PC-9 (cell line): ENCODE measurements at regions not wholly inside any gene's neighbourhood (a gene's known extent, or its start where the extent isn't known, plus 50 kb on each side); places are given as distances from the start of the nearest gene placed in this dataset.

ENCODE experiments used
- BruUV-seq: library from RNA; stranded (reverse); fragments of 400-500 nt; replicated peaks from 2 replicates; lab custom pipeline; 2021; lab: Mats Ljungman, UMichigan
- CTCF ChIA-PET: fragments of 300-600 bp; sonication (Branson Sonifier 250); formaldehyde crosslinking; loops from one replicate; lab custom pipeline; 2022; ENCODE audit warnings: antibody characterized with exemption; lab: Charles Lee
- POLR2A ChIA-PET: fragments of 300-600 bp; sonication (Branson Sonifier 250); formaldehyde crosslinking; loops from one replicate; lab custom pipeline; 2022; ENCODE audit warnings: antibody characterized with exemption; ENCODE audit not compliant: unreplicated experiment; lab: Charles Lee
- DNase-seq, 2 experiments: peaks; one replicate each; pipeline versions ENCODE4 v3.0.0 to v3.0.0-alpha.2; 2015 to 2022; ENCODE audit warnings: mixed read lengths in 1 of 2
- H2AFZ ChIP-seq: fragments of 200-600 bp; sonication (generic); 2 replicates; pipeline ENCODE4 v1.8.1; 2017; ENCODE audit warnings: antibody characterized with exemption
- H3F3A ChIP-seq: fragments of 200-600 bp; sonication (generic); 2 replicates; pipeline ENCODE4 v1.8.1; 2017; ENCODE audit warnings: antibody characterized with exemption, mild to moderate bottlenecking, low read depth; ENCODE audit not compliant: insufficient read depth
- H3K27ac ChIP-seq: fragments of 200-600 bp; sonication (generic); 2 replicates; pipeline ENCODE4 v1.6.1; 2016; ENCODE audit warnings: mixed run types
- H3K27me3 ChIP-seq: fragments of 200-600 bp; sonication (generic); 2 replicates; pipeline ENCODE4 v1.6.1; 2016; ENCODE audit warnings: low read depth, mixed run types; ENCODE audit not compliant: insufficient read depth
- H3K36me3 ChIP-seq: fragments of 200-600 bp; sonication (generic); 2 replicates; pipeline ENCODE4 v1.6.1; 2016; ENCODE audit warnings: low read depth, mixed run types
- H3K4me1 ChIP-seq: fragments of 200-600 bp; sonication (generic); replicated peaks from 2 replicates; pipeline ENCODE4 v1.6.1; 2016; ENCODE audit warnings: mixed run types; ENCODE audit not compliant: insufficient read depth
- H3K4me2 ChIP-seq: fragments of 200-600 bp; sonication (generic); 2 replicates; pipeline ENCODE4 v1.6.1; 2017; ENCODE audit warnings: mixed run types
- H3K4me3 ChIP-seq: fragments of 200-600 bp; sonication (generic); 2 replicates; pipeline ENCODE4 v1.6.1; 2016; ENCODE audit warnings: mixed run types
- H3K79me2 ChIP-seq: fragments of 200-600 bp; sonication (generic); 2 replicates; pipeline ENCODE4 v1.6.1; 2017; ENCODE audit warnings: low read depth, mixed run types
- H3K9me2 ChIP-seq: fragments of 200-600 bp; sonication (generic); 2 replicates; pipeline ENCODE4 v1.8.1; 2017; ENCODE audit warnings: mild to moderate bottlenecking; ENCODE audit not compliant: insufficient read depth
- H3K9me3 ChIP-seq: fragments of 200-600 bp; sonication (generic); 2 replicates; pipeline ENCODE4 v1.8.1; 2016; ENCODE audit warnings: low read depth; ENCODE audit not compliant: insufficient read depth
- H4K20me1 ChIP-seq: fragments of 200-600 bp; sonication (generic); 2 replicates; pipeline ENCODE4 v1.8.1; 2017; ENCODE audit not compliant: insufficient read depth
- CTCF ChIP-seq: fragments of 200-600 bp; sonication (generic); conservative IDR thresholded peaks from 2 replicates; pipeline ENCODE4 v1.6.1; 2017; ENCODE audit warnings: mixed run types, antibody characterized with exemption, mild to moderate bottlenecking, moderate library complexity
- EZH2 ChIP-seq: fragments of 200-600 bp; sonication (generic); IDR thresholded peaks from 2 replicates; pipeline ENCODE4 v1.8.0; 2017; ENCODE audit warnings: antibody characterized with exemption, low read depth
- intact Hi-C: fragments of 100-400 bp; cut with micrococcal nuclease; formaldehyde crosslinking; loops from one replicate; pipeline ENCODE4 v1.10.0; 2022; ENCODE audit not compliant: unreplicated experiment

GRCh38 chr16:79370736-79371135, 229.8 kb downstream of the MAF start:
- no peak overlapping the region for H3K27ac ChIP-seq
- no TSS peak for BruUV-seq
- CTCF ChIA-PET: no interaction called here
- no peak overlapping the region for H2AFZ ChIP-seq
- H3F3A ChIP-seq: no peaks in the 10 kb centered on the region
- H3K4me1 ChIP-seq: no peaks in the 10 kb centered on the region
- H3K9me2 ChIP-seq: no peaks in the 10 kb centered on the region
- H3K79me2 ChIP-seq: no peaks in the 10 kb centered on the region
- intact Hi-C loops: no loop called here
- no peak for TF ChIP-seq CTCF
- TF ChIP-seq EZH2: no peak
- no peaks in the 10 kb centered on the region for H3K9me3 ChIP-seq
- H3K4me3 ChIP-seq: no peak overlapping the region
- POLR2A ChIA-PET: no interaction called here
- no peaks in the 10 kb centered on the region for H4K20me1 ChIP-seq
- peaks cover 6% of the 10 kb centered on the region for H3K27me3 ChIP-seq
- no peaks in the 10 kb centered on the region for H3K36me3 ChIP-seq
- H3K4me2 ChIP-seq: no peak overlapping the region
- no peak for DNase-seq

GRCh38 chr16:79369796-79370195, 230.7 kb downstream of the MAF start:
- no TSS peak for BruUV-seq
- intact Hi-C loops: no loop called here
- POLR2A ChIA-PET: no interaction called here

GRCh38 chr16:79367822-79368221, 232.7 kb downstream of the MAF start:
- Histone ChIP-seq H3K79me2 (no peaks in the 10 kb centered on the region), H4K20me1 (no peaks in the 10 kb centered on the region), H3F3A (no peaks in the 10 kb centered on the region), H3K4me3 (no peak overlapping the region), H2AFZ (no peak overlapping the region), H3K9me2 (no peaks in the 10 kb centered on the region), H3K9me3 (no peaks in the 10 kb centered on the region), H3K27ac (no peak overlapping the region), H3K4me1 (no peaks in the 10 kb centered on the region), H3K36me3 (no peaks in the 10 kb centered on the region), H3K27me3 (0 out of 2 replicates have a peak, but pooled peaks cover 6% of the 10 kb centered on the region), H3K4me2 (no peak overlapping the region)
- CTCF ChIA-PET: no interaction called here
- no peak for TF ChIP-seq CTCF
- TF ChIP-seq EZH2: no peak
- DNase-seq: no peak
- POLR2A ChIA-PET: no interaction called here
- intact Hi-C loops: no loop called here
- BruUV-seq: no TSS peak

More at GRCh38 chr16:79369796-79370195, 230.7 kb downstream of the MAF start:
- no peak overlapping the region for H3K4me2 ChIP-seq
- no peaks in the 10 kb centered on the region for H3K9me3 ChIP-seq
- peaks cover 6% of the 10 kb centered on the region for H3K27me3 ChIP-seq
- H3F3A ChIP-seq: no peaks in the 10 kb centered on the region
- H3K36me3 ChIP-seq: no peaks in the 10 kb centered on the region
- H3K4me3 ChIP-seq: no peak overlapping the region
- no peak overlapping the region for H3K27ac ChIP-seq
- no peak for TF ChIP-seq EZH2
- no peak for TF ChIP-seq CTCF
- no peak overlapping the region for H2AFZ ChIP-seq
- no peaks in the 10 kb centered on the region for H3K9me2 ChIP-seq
- DNase-seq: no peak
- CTCF ChIA-PET: no interaction called here
- no peaks in the 10 kb centered on the region for H4K20me1 ChIP-seq
- no peaks in the 10 kb centered on the region for H3K79me2 ChIP-seq
- no peaks in the 10 kb centered on the region for H3K4me1 ChIP-seq
